NCI-H187 treated with DMSO at 0.1 percent for 48 hours (cell line): ENCODE measurements at regions not wholly inside any gene's neighbourhood (a gene's known extent, or its start where the extent isn't known, plus 50 kb on each side); places are given as distances from the start of the nearest gene placed in this dataset.
"Not testable (repeated sequence)": the region's sequence is repeated elsewhere in the genome, so short reads cannot be mapped to it uniquely, and the experiment has no call there.

Experiments
- DNase-seq: peaks from one replicate; lab custom pipeline; 2025; lab: John Stamatoyannopoulos, UW

DNA sequence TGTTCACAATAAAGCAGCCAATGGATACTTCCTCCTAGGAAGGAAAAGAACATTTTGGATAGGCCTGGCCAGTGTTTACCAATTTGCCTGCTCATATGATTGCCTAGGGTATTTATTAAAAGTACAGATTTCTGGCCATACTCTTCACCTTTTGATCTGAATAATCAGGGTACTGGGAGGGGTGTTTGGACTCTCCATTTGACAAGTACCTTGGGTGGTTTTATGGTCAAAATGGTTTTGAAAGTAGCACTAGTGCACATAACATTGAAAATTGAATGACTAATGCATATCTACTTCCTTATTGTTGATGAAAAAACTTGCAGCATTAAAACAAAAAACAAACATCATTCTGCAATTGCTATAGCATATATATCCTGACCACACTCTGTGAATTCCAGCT, 333.3 kb upstream of the CDH2 start:
- DNase-seq = no peak

DNA sequence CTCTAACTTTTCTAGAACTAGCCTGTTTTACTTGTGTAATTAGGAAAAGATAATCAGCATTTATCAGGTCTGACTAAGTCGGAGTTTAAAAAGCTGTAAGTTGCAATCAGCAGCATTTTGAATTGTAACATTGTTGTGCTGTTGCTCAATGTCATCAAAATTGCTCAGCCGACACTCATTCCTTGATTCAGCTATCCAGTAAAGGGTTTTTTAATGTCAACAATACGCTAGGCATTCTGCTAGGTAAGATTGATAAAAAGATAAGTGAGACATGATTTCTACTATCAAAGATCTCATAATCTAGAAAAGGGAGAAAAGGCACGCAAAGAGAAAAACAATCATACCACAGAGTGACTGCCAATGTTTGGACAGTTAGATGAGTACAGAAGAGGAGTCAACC, 327.1 kb upstream of the CDH2 start:
- DNase-seq = no peak

DNA sequence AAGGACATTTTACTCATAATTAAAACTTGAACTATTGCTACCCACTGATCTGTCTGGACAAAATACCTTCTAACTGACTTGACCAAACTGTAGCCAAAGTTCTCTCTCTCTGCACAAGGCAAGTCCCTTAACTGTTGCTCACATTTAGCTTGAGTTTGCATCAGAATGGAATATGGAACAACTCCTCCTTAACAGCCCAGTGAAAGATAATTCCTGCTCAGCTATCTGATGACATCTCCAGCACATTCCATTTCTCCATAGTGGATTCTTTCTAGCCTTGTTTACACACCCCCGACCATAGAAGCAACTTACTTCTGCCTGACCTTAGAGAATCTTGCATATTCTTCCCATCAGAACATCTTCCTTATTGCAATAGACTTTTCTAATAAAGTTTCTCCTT, 317.2 kb upstream of the CDH2 start:
- no peak for DNase-seq

DNA sequence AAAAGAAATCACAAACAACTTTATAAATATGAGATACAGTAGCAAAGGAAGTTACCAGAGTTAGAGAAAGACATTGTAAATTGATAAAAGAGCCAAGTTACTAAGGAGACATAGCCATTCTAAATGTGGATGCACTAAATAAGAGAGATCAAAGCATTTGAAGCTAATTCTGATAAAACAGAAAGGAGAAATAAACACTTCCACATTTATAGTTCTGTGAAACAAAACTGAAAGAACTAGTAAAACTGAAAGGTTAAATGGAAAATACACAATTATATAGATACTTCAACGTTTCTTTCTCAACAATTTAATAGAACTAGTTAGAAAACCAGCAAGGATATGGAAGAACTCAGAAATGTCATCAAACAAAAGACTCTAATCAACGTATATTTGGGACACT, 309.0 kb upstream of the CDH2 start:
- no peak for DNase-seq

DNA sequence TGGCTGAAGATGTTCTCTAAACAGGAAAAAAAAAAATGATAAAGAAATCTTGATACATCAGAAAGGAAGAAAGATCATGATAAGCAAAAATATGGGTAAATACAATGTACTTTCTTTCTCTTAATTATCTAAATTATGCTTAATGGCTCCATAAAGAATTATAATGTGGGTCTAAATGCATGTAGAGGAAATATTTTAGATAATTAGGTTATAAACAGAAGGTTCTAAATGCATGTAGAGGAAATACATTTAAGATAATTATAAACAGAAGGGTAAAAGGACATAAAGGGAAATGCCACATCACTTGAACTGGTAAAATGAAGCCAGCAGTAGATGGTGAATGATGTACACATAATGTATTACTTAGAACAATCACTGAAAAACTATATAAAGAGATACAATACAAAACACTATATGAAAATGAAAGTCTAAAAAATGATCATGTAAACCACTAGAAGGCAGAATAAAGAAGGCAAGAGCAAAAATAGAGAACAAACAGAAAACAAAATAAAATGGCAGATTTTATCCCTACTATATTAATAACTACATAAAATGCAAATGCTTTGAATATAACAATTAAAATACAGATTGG, 308.4 kb upstream of the CDH2 start:
- DNase-seq = no peak

DNA sequence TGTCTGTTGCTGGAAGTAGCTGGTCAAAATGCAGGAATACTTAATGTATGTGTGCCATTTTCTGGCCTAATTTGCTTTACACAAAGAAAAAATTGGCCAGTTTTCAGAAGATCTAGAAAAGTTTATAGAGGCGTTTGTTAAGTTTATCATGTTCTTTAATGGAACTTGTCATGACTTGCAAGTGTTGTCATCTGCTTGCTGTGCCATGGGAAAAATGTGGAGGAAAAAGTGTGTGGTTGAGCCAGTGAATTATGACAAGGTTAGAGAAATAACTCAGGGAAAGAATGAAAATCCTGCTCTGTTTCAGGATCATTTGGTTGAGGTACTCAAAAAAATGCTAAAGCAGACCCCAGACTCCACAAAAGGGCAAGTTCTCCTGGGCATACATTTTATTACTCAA, 301.6 kb upstream of the CDH2 start:
- no peak for DNase-seq

DNA sequence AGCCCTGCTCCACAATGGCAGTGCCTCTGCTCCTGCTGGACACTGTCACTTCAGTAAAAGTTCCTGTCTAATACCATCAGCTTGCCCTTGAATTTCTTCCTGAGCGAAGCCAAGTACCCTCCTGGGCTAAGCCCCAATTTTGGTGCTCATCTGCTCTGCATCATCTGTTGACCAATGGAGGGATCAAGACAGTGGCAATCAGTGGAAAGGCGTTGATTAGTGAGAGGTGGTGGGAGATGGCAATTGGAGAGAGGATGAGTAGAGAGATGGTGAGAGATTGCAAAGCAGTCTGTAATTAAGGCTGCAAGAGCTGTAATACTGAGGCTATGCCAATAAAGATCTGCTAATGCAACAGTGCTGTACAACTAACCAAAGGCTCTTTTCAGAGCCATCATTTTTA, 299.4 kb upstream of the CDH2 start:
- no peak for DNase-seq

DNA sequence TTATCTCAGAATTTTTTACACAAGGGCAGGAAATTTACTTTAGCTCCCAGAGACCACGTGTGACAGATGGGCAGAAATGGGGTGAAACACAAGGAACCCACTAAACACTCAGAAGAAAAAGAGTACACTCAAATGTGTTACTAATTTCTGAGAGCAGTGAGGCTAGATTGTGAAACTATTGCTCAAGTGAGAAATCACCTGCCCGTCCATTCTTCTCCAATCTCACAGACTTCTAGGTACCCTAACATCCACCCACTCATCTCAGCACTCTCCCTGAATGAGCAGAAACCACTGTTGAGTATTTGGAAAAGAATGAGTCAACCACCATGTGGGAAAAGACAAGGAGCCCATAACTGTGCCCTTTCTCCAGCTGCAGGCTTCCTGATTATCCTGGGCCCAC, 293.0 kb upstream of the CDH2 start:
- no peak for DNase-seq

DNA sequence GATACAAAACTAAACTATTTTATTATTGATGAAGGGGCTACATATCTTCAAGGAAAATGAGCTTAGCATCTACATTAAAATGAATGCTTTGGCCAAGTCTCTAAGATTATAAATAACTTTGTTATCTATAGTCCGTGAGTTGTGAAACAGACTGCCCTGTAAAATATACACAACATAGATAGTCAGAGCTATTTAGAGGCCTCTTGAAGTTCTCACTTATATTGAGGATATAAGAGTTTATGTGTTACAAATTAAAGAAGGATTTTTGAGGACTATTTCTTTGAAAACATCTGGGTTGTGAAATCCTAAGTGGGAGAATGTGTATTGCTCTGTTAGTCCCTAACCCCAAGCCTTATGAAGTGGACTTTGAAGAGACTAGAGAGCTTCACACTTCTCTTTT, 292.0 kb upstream of the CDH2 start:
- no peak for DNase-seq

DNA sequence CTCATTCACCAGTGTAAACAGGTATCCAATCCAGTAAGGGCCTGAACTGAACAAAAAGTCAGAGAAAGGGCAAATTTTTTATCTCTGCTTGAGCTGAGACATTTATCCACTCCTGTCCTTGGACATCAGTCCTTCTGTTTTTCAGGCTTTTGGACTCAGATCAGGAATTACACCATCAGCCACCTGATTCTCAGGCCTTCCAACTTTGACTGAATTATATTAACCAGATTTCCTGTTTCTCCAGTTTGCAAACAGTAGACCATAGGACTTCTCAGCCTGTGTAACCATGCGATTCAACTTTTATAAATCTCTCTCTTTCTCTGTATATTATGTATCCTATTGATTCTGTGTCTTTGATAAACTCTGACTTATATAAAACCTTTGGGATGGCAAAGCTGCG, 289.3 kb upstream of the CDH2 start:
- DNase-seq = no peak

DNA sequence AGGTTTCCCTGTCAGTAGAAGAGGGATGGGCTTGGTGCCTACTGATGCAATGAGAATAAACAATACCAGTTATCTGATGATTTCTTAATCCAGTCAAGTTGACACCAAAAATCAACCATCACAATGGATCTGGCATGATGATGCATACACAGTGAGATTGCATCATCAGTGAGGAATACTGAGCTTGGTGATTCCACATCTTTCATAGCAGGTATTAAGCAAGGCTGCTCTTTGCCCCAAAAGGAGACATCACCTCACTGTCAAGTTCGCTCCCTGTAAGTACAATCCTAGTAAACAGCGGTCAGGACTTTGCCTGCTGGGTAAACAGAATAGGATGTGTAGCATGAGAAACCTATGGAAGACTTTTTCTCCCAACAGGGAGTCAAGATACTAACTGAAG, 282.7 kb upstream of the CDH2 start:
- no peak for DNase-seq

DNA sequence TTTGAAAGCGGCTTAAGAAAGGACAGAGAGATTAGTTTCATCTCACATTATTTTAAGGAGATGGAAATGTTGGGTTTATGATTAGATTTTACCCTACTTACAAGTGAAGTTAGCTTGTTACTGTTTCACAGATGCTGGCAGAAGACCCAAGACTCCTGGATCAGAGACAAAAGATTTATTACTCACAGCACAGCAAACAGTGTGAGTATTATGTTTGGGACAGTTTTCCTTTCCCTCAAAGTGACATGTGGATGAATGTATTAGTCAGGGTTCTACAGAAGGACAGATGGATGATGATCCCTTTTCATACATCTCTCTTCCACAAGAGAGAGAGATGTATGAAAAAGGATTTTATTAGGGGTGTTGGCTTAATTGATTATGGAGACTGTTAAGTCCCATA, 281.8 kb upstream of the CDH2 start:
- DNase-seq = no peak

DNA sequence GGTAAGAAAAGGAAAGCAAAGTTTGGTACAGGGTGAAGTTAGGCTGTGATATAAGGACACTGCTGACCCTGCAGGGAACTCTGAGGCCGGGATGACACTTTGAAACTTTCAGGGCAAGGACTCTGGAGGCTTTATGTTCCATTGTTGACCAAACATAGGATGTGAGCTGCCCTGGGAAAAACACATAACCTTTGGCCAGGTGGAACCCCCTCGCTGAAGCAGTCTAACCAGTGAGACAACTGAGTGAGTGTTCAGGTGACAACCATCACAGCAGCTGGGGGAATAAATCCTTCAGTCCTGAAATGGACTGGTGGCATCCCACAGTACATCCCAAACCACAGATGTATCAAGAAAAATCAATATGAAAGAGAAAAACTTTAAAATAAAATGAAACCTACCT, 280.9 kb upstream of the CDH2 start:
- no peak for DNase-seq

DNA sequence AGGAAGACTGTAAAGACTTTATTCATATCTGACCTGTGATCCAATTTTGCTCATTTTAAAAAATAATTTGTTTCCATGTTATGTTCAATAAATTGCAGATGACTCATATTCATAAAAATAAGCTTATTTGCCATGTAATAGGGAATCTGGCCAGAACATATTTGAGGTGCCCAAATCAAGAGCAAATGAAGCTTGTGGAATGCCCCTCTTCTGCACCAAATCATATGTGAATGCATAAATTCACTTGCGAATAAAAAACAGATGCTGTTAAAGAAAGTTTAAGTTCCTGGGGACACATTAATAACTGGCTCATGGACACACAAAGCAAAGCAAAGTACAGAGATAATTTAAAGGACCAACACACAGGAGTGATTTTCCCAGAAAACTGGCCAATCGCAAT, 279.0 kb upstream of the CDH2 start:
- no peak for DNase-seq

DNA sequence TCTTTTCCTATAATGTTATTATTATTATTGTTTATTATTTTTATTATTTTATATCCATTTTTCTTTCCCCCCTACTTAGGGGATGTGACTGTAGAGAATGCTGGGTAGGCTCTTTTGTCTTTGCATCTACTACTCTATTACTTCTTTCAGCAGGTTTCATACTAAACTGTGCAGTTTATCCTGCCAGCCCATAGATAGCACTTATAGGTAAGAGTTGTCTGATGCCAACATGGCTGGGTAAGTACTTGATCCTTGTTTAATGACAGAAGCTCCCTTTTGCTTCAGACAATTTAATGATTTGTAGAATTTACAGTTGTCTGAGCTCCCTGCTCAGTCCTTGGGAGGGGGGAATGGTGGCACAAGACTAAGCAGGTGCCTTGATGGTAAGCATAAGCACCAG, 262.9 kb upstream of the CDH2 start:
- DNase-seq = no peak

DNA sequence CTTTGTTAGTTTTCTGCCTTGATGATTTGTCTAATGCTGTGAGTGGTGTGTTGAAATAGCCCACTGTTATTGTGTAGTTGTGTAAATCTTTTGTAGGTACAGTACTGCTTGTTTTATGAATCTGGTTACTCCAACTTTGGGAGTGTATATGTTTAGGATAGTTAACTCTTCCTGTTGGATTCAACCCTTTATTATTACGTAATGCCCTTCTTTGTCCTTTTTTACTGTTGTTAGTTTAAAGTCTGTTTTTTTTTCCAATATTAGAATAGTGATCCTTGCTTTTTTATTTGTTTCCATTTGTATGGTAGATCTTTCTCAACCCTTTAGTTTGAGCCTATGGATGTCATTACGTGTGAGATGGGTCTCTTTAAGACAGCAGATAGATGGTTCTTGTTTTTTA, 261.5 kb upstream of the CDH2 start:
- no peak for DNase-seq

DNA sequence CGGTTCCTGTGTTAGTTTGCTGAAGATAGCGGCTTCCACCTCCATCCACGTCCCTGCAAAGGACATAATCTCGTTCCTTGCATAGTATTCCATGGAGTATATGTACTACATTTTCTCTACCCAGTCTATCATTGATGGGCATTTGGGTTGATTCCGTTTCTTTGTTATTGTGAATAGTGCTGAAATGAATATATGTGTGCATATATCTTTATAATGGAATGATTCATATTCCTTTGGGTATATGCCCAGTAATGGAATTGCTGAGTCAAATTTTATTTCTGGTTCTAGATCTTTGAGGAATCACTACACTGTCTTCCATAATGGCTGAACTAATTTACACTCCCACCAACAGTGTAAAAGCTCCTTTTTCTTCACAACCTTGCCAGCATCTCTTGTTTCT, 255.4 kb upstream of the CDH2 start:
- no peak for DNase-seq

DNA sequence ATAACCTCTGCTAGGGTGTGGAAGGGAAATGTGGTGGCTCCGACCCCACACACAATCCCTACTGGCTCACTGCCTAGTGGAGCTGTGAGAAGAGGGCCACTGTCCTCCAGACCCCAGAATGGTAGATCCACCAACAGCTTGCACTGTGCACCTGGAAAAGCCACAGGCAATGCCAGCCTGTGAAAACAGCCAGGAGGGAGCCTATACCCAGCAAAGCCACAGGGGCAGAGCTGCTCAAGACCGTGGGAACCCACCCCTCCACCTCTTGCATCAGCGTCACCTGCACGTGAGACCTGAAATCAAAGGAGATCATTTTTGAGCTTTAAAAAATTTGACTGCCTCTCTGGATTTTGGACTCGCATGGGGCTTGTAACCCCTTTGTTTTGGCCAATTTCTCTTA, 249.0 kb upstream of the CDH2 start:
- no peak for DNase-seq

DNA sequence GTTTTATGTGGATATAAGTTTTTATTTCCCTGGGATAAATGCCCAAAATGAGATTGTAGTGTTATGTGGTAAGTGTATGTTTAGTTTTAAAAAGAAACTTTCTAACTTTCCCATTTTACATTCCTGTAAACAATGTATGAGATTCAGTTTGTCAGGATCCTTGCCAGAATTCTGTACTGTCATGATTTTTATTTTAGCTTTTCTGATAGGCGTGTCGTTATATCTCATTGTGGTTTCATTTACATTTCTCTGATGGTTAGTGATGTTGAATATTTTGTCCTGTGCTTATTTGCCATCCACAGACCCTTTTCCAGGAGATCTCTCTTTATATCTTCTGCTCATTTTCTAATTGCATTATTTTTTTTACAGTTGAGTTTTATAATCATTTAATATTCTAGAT, 245.6 kb upstream of the CDH2 start:
- DNase-seq = no peak

DNA sequence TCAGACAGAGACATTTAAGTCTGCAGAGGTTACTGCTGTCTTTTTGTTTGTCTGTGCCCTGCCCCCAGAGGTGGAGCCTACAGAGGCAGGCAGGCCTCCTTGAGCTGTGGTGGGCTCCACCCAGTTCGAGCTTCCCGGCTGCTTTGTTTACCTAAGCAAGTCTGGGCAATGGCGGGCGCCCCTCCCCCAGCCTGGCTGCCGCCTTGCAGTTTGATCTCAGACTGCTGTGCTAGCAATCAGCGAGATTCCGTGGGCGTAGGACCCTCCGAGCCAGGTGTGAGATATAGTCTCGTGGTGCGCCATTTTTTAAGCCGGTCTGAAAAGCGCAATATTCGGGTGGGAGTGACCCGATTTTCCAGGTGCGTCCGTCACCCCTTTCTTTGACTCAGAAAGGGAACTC, 245.0 kb upstream of the CDH2 start:
- DNase-seq = not testable (repeated sequence)

DNA sequence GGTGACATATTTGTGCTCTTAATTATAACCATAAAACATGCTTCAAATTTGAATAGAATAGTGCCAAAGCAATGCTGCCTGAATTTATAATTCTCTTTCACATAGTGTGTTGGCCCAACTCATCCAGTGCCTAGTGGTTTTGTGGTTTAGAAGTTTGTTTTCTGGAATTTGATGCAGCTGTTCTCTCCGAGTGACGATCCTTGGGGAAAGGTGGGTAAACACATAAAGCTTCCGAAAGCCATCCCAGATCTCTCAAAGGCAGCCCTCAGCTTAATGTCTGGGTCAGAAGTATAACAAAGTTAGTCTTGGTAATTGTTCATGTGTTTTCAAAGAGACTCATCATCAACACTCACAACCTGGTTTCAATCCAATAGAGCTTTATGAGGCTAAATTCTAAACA, 235.6 kb upstream of the CDH2 start:
- no peak for DNase-seq

DNA sequence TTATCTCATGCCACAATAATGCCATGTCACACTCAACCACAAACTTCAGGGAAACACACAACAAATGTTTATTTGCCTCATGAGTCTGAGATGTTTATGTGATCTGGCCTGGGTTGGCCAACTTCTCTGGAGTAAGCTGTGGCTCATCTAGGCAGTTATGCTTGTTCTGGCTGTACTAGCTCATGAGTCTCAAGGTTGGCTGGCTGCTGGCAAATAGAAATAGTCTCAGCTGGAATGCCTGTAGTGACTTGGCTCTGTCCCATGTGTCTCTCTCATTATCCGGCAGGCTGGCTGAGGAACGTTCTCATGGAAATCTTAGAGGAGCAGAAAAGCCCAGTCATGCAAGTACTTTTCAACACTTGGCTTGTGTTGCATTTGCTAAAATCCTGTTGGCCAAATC, 234.9 kb upstream of the CDH2 start:
- no peak for DNase-seq

DNA sequence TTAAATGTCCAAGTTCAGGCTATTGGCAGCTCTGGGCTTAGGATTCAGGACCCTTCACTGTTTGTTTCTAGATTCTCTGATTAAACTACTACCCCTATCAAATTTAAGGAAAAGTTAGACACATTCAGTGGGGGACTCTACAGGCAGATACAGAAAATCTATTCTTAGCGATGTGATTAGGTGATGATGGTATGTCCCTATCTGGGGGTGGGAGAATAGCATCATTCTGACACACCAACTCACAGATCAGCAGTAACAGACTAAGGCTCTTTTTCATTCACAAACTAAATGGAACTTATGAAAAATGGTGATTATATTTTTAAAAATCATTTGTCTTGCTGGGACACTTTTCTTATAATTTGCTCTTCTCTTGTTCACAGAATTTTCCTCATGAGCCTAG, 232.9 kb upstream of the CDH2 start:
- no peak for DNase-seq

DNA sequence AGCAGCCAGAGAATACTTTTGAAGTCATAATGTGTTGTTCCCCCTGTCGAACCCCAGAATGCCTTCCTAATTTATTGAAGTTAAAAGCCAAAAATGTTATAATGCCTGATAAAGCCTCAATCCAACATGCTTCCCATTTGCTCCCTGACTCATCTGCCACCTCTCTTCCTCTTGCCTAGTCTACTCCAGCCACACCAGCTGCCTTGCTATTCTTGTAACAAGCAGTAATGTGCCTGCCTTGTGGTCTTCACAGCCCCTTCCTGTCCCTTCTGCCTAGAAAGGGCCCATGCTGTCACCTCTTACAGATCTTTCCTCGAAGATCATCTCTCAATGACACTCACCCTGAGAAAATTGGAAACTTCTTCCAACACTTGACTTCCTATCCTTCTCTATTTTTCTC, 231.6 kb upstream of the CDH2 start:
- no peak for DNase-seq

DNA sequence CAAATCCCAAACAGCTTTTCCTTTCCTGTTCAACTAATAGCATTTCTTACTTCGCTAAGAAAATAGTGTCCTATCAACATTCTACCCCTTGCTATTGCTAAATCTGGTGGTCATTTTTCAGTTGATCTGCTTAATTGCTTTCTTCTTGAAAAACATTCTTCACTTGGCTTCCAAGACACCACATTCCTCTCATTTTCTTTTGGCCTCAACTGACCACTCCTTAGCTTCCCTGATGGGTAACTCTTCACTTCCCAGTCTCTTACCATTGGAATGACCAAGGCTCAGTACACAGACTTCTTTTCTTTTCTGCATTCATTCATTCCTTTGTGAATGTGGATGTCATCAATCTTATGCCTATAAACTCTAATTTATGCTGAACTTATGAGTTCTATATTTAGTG, 230.8 kb upstream of the CDH2 start:
- no peak for DNase-seq
